GM06990 (cell line): ENCODE measurements at regions not wholly inside any gene's neighbourhood (a gene's known extent, or its start where the extent isn't known, plus 50 kb on each side); places are given as distances from the start of the nearest gene placed in this dataset.

ENCODE experiments used
- DNase-seq: peaks from one replicate; pipeline ENCODE4 v3.0.0-alpha.2; 2011; ENCODE audit not compliant: insufficient read length; ENCODE audit errors: extremely low read depth
- H3K27me3 ChIP-seq: replicated peaks from 2 replicates; pipeline ENCODE4 v1.6.0; 2011; ENCODE audit warnings: low read length; ENCODE audit not compliant: control insufficient read depth, insufficient read depth
- H3K36me3 ChIP-seq: 2 replicates; pipeline ENCODE4 v1.5.1; 2011; ENCODE audit warnings: low read length; ENCODE audit not compliant: control insufficient read depth, insufficient read depth
- H3K4me3 ChIP-seq: replicated peaks from 2 replicates; pipeline ENCODE4 v1.5.1; 2011; ENCODE audit warnings: low read depth, mild to moderate bottlenecking, control low read depth, low read length
- TF ChIP-seq, protein P1 (sequence below): IDR thresholded peaks from 2 replicates; pipeline ENCODE4 v1.5.1; 2011; ENCODE audit warnings: low read length, control low read depth, mild to moderate bottlenecking, inconsistent platforms; ENCODE audit not compliant: insufficient read depth, poor library complexity, severe bottlenecking

DNA sequence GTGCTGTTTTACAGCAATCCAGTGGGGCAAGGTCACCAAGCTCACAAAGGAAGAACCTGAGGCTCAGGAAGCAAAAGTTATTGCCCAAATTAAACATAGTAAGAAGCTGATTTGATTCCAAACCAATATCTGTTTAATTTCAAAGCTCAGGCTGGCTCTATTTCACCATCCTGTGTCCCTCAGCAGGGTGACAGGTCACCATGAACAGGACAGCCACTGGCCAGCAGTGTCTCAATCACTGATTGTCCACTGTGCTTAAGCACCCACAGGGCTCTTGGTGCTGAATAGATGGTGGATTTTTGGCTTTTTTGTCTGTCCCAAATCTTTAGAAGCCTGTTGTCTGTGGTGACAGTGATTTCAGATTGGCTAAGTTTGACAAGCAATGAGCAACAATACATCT lies 146.4 kb upstream of the ZNF32 start:
- no peaks in the 10 kb centered on the region for H3K36me3 ChIP-seq
- TF ChIP-seq, protein P1, sequence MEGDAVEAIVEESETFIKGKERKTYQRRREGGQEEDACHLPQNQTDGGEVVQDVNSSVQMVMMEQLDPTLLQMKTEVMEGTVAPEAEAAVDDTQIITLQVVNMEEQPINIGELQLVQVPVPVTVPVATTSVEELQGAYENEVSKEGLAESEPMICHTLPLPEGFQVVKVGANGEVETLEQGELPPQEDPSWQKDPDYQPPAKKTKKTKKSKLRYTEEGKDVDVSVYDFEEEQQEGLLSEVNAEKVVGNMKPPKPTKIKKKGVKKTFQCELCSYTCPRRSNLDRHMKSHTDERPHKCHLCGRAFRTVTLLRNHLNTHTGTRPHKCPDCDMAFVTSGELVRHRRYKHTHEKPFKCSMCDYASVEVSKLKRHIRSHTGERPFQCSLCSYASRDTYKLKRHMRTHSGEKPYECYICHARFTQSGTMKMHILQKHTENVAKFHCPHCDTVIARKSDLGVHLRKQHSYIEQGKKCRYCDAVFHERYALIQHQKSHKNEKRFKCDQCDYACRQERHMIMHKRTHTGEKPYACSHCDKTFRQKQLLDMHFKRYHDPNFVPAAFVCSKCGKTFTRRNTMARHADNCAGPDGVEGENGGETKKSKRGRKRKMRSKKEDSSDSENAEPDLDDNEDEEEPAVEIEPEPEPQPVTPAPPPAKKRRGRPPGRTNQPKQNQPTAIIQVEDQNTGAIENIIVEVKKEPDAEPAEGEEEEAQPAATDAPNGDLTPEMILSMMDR: no peak
- DNase-seq: no peak
- H3K4me3 ChIP-seq: no peak overlapping the region
- no peaks in the 10 kb centered on the region; the same call in 1 of the 2 replicates for H3K27me3 ChIP-seq

DNA sequence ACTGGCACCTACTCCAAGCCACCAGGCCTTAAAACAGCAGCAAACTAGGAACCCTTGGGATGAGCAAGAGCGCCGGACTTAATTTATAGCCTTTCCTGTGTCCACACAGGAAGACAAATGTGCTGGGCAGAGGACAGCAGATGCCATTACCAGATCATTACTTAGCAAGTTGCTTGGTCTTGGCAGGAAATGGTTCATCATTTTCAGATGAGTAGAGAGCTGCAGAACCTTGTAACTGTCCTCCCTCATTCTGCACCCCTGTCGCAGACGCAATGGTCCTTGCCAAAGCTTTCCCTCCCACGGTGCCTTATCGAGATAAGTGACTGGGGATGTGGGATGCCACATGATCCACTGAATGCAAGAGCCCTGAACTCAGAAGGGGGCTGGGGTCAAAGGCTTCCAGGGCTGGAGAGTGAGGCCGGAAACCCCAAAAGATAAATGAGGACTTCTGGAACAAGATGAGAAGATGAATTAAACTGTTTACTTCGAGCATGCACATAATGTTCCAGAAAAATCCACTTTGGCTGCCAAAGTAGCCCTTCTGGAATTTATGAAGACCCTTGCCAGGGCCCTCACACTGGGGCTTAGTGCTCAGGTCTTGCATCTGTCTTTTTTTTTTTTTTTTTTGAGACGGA lies 145.6 kb upstream of the ZNF32 start:
- TF ChIP-seq, protein P1: no peak
- Histone ChIP-seq H3K4me3 (no peak overlapping the region), H3K27me3 (no peaks in the 10 kb centered on the region; the same call in 1 of the 2 replicates), H3K36me3 (no peaks in the 10 kb centered on the region)
- DNase-seq: no peak

DNA sequence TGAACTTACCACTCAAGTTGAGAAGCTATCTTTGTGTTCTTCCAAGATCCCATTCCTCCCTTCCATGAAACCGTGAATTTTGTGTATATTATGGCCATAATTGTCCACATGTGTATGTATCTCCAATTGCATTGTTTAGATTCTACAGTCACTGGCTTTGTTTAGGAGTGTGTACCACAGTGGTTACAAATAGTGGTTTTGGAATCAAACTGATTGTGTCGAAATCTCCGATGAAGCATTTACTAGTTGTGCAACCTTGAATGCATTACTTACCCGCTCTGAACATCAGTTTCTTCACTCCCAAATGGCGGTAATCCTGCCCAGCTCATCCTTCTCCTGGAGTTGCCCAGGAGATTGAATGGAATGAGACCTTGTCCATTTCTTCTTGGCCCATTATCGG lies 145.0 kb upstream of the ZNF32 start:
- DNase-seq: no peak
- TF ChIP-seq, protein P1: no peak
- Histone ChIP-seq H3K36me3 (no peaks in the 10 kb centered on the region), H3K27me3 (no peaks in the 10 kb centered on the region), H3K4me3 (no peak overlapping the region)

DNA sequence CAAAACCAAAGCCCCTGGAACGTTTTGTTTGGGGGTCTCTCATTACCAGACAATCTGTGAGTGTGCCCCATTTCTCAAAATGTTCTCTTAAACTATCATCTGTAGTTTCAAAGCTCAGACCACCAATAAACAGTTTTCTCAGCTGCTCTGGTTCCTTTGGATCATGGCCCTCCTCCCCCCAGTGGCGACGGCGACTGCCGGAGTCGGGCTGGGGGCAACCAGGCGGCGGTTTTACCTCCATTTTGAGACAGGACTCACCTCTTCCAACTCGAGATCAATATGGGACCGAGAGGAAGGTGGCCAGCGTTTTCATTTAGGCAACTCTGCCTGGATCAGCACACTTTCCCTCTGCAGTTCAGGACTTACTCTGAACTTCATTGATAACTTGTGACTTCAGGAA lies 141.5 kb upstream of the ZNF32 start:
- Histone ChIP-seq H3K4me3 (no peak overlapping the region), H3K36me3 (no peaks in the 10 kb centered on the region), H3K27me3 (no peaks in the 10 kb centered on the region)
- TF ChIP-seq, protein P1: no peak
- DNase-seq: no peak

DNA sequence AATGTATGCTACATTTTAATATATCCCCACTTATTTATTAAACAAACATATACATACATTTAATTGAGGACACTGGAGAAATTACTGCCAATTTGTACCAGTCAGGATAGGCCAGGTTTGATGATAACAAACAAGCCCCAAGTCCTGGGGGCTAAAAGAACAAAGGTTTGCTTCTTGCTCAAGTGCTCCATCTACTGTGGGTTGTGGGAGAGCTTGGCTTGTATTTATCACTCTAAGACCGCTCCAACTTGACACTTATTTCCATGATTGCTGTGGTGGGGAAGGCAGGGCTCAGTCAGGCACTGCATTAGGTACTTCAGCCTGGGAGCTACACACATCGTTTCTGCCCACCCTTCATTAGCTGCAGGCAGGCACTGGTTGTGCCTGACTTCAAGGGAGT lies 136.6 kb upstream of the ZNF32 start:
- Histone ChIP-seq H3K4me3 (no peak overlapping the region), H3K27me3 (no peaks in the 10 kb centered on the region), H3K36me3 (no peaks in the 10 kb centered on the region)
- no peak for DNase-seq
- TF ChIP-seq, protein P1: peak; percentile 50

DNA sequence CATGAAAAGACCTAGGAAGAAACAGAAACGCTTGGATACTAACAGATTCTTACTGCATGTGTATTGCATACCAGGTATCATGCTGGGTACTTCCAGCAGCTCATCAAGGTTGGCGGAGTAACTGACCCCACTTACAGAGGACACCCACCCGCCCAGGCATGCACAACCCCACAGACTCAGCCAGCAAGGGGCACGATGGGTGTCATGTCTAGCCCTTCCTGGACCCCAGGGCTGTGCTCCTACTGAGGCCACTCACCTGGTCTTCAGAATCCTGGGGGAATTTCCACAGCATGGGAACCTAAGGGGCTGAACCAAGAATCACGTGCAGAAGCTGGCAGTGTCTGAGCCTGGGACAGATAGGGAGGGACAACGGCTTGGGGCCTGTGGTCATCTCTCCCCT lies 134.1 kb upstream of the ZNF32 start:
- Histone ChIP-seq H3K36me3 (no peaks in the 10 kb centered on the region), H3K27me3 (no peaks in the 10 kb centered on the region), H3K4me3 (no peak overlapping the region)
- DNase-seq: no peak
- TF ChIP-seq, protein P1: no peak
